GM12873 (cell line): ENCODE measurements at regions not wholly inside any gene's neighbourhood (a gene's known extent, or its start where the extent isn't known, plus 50 kb on each side); places are given as distances from the start of the nearest gene placed in this dataset.

Experiments
- CTCF ChIP-seq: IDR thresholded peaks from 2 replicates; pipeline ENCODE4 v1.5.1; 2012; ENCODE audit warnings: low read depth, mild to moderate bottlenecking, moderate library complexity, low read length, control low read depth; ENCODE audit not compliant: insufficient read depth; ENCODE audit errors: missing control alignments

- no peak for TF ChIP-seq CTCF
Measured at GRCh38 chr10:2208106-2208505, 470.8 kb upstream of the ADARB2 start.

GRCh38 chr10:2207246-2207922 is 470.1 kb upstream of the ADARB2 start:
- no peak for TF ChIP-seq CTCF

- no peak for TF ChIP-seq CTCF
Measured at GRCh38 chr10:2205406-2205805, 468.1 kb upstream of the ADARB2 start.

- TF ChIP-seq CTCF, result no peak
Measured at GRCh38 chr10:2202401-2202800, 465.1 kb upstream of the ADARB2 start.

GRCh38 chr10:2201534-2202099 is 464.3 kb upstream of the ADARB2 start:
- no peak for TF ChIP-seq CTCF

- no peak for TF ChIP-seq CTCF
Measured at GRCh38 chr10:2197663-2198062, 460.3 kb upstream of the ADARB2 start.

- TF ChIP-seq CTCF, result no peak
Measured at GRCh38 chr10:2196272-2196671, 458.9 kb upstream of the ADARB2 start.
